GM23338 (cell line): ENCODE measurements at regions not wholly inside any gene's neighbourhood (a gene's known extent, or its start where the extent isn't known, plus 50 kb on each side); places are given as distances from the start of the nearest gene placed in this dataset.

Source experiments
- ATAC-seq: fragments of 200-7000 bp; cut with Tn5 transposase; 3 replicates; pipeline ENCODE4 v1.9.1; 2020
- DNase-seq: peaks from one replicate; pipeline ENCODE4 v3.0.0-alpha.2; 2015; ENCODE audit warnings: low spot score
- H2AFZ ChIP-seq: fragments of 200-600 bp; sonication (generic); 2 replicates; pipeline ENCODE4 v1.8.0; 2016; ENCODE audit warnings: antibody characterized with exemption, mild to moderate bottlenecking, moderate library complexity
- H3F3A ChIP-seq: fragments of 200-600 bp; sonication (generic); replicated peaks from 2 replicates; pipeline ENCODE4 v1.8.0; 2017; ENCODE audit warnings: antibody characterized with exemption, mixed run types, low read depth
- H3K27ac ChIP-seq: fragments of 200-600 bp; sonication (generic); 2 replicates; pipeline ENCODE4 v1.6.1; 2016; ENCODE audit warnings: low read depth
- H3K27me3 ChIP-seq: fragments of 200-600 bp; sonication (generic); 2 replicates; pipeline ENCODE4 v1.8.0; 2016; ENCODE audit warnings: mild to moderate bottlenecking, mixed run types, moderate library complexity; ENCODE audit not compliant: insufficient read depth
- H3K36me3 ChIP-seq: fragments of 200-600 bp; sonication (generic); 2 replicates; pipeline ENCODE4 v1.8.0; 2016; ENCODE audit warnings: mild to moderate bottlenecking; ENCODE audit not compliant: insufficient read depth
- H3K4me1 ChIP-seq: fragments of 200-600 bp; sonication (generic); 2 replicates; pipeline ENCODE4 v1.8.0; 2016; ENCODE audit warnings: mild to moderate bottlenecking, moderate library complexity; ENCODE audit not compliant: insufficient read depth
- H3K4me2 ChIP-seq: fragments of 200-600 bp; sonication (generic); 2 replicates; pipeline ENCODE4 v1.7.1; 2017; ENCODE audit warnings: mixed run types
- H3K4me3 ChIP-seq: fragments of 200-600 bp; sonication (generic); 2 replicates; pipeline ENCODE4 v1.6.1; 2016; ENCODE audit warnings: mixed run types
- H3K79me2 ChIP-seq: fragments of 200-600 bp; sonication (generic); replicated peaks from 2 replicates; pipeline ENCODE4 v1.8.0; 2017; ENCODE audit warnings: mild to moderate bottlenecking; ENCODE audit not compliant: insufficient read depth
- H3K9me2 ChIP-seq: fragments of 200-600 bp; sonication (generic); 2 replicates; pipeline ENCODE4 v1.8.0; 2017; ENCODE audit not compliant: insufficient read depth
- H4K20me1 ChIP-seq: fragments of 200-600 bp; sonication (generic); replicated peaks from 2 replicates; pipeline ENCODE4 v1.8.0; 2017; ENCODE audit warnings: mild to moderate bottlenecking; ENCODE audit not compliant: insufficient read depth
- H3K27ac Mint-ChIP-seq: 2 replicates; pipeline ENCODE4 v1.8.0; 2020; ENCODE audit warnings: inconsistent platforms, mild to moderate bottlenecking, moderate library complexity, mixed read lengths
- H3K27me3 Mint-ChIP-seq: 3 replicates; pipeline ENCODE4 v1.8.0; 2022; ENCODE audit warnings: low read depth, mild to moderate bottlenecking, moderate library complexity, mixed read lengths, inconsistent platforms; ENCODE audit not compliant: insufficient read depth, poor library complexity
- H3K36me3 Mint-ChIP-seq: 3 replicates; pipeline ENCODE4 v1.8.0; 2021; ENCODE audit warnings: low read depth, mild to moderate bottlenecking, inconsistent platforms, moderate library complexity, mixed read lengths
- H3K4me1 Mint-ChIP-seq: 3 replicates; pipeline ENCODE4 v1.8.0; 2020; ENCODE audit warnings: mild to moderate bottlenecking, inconsistent platforms, mixed read lengths
- H3K4me3 Mint-ChIP-seq: 3 replicates; pipeline ENCODE4 v1.8.0; 2021; ENCODE audit warnings: moderate library complexity, mild to moderate bottlenecking, inconsistent platforms, mixed read lengths
- H3K9me3 Mint-ChIP-seq: 3 replicates; pipeline ENCODE4 v1.8.0; 2020; ENCODE audit warnings: moderate library complexity, mild to moderate bottlenecking, inconsistent platforms, mixed read lengths
- CREB1 ChIP-seq: fragments of 250-450 bp; sonication (Bioruptor Pico); IDR thresholded peaks from 2 replicates; pipeline ENCODE4 v1.5.0; 2020; ENCODE audit warnings: low read depth, mild to moderate bottlenecking, moderate library complexity
- EZH2 ChIP-seq: fragments of 200-600 bp; sonication (generic); IDR thresholded peaks from one replicate; pipeline ENCODE4 v1.8.0; 2017; ENCODE audit warnings: antibody characterized with exemption, mild to moderate bottlenecking, low read depth; ENCODE audit not compliant: unreplicated experiment
- EZH2phosphoT487 ChIP-seq: fragments of 200-600 bp; sonication (generic); IDR thresholded peaks from one replicate; pipeline ENCODE4 v1.8.1; 2018; ENCODE audit warnings: antibody characterized with exemption; ENCODE audit not compliant: unreplicated experiment
- JUNB ChIP-seq: IDR thresholded peaks from one replicate; pipeline ENCODE4 v1.6.1; 2016; ENCODE audit warnings: antibody characterized with exemption; ENCODE audit not compliant: unreplicated experiment
- NANOG ChIP-seq: IDR thresholded peaks from 2 replicates; pipeline ENCODE4 v1.6.1; 2016; ENCODE audit warnings: antibody characterized with exemption, borderline replicate concordance
- POLR2AphosphoS5 ChIP-seq: IDR thresholded peaks from 2 replicates; pipeline ENCODE4 v1.6.1; 2016; ENCODE audit warnings: antibody characterized with exemption, low read depth
- STAT1 ChIP-seq: IDR thresholded peaks from one replicate; pipeline ENCODE4 v1.6.1; 2016; ENCODE audit warnings: antibody characterized with exemption; ENCODE audit not compliant: unreplicated experiment
- ZNF114 ChIP-seq: fragments of 250-450 bp; sonication (Bioruptor Pico); IDR thresholded peaks from 2 replicates; pipeline ENCODE4 v1.5.0; 2020; ENCODE audit warnings: mild to moderate bottlenecking, moderate library complexity
- ZNF331 ChIP-seq: fragments of 250-450 bp; sonication (Bioruptor Pico); IDR thresholded peaks from 2 replicates; pipeline ENCODE4 v1.5.0; 2020; ENCODE audit warnings: low read depth, mild to moderate bottlenecking, moderate library complexity
- TF ChIP-seq, protein P1 (sequence below): fragments of 250-450 bp; sonication (Bioruptor Pico); IDR thresholded peaks from 2 replicates; pipeline ENCODE4 v1.5.0; 2020; ENCODE audit warnings: mild to moderate bottlenecking, moderate library complexity
- TF ChIP-seq, protein P2 (sequence below), 2 experiments: fragments of 200-600 bp in 1 of 2; sonication (generic) in 1 of 2; conservative IDR thresholded peaks; 2 replicates each; pipeline versions ENCODE4 v1.5.1 to v1.6.1; 2016 to 2017; ENCODE audit warnings: antibody characterized with exemption in 2 of 2, low read depth in 2 of 2, mild to moderate bottlenecking in 2 of 2, moderate library complexity in 1 of 2
- TF ChIP-seq, protein P3 (sequence below): IDR thresholded peaks from one replicate; pipeline ENCODE4 v1.6.1; 2018; ENCODE audit warnings: antibody characterized with exemption; ENCODE audit not compliant: unreplicated experiment
- TF ChIP-seq, protein P4 (sequence below): IDR thresholded peaks from 2 replicates; pipeline ENCODE4 v1.6.1; 2016; ENCODE audit warnings: antibody characterized with exemption

DNA sequence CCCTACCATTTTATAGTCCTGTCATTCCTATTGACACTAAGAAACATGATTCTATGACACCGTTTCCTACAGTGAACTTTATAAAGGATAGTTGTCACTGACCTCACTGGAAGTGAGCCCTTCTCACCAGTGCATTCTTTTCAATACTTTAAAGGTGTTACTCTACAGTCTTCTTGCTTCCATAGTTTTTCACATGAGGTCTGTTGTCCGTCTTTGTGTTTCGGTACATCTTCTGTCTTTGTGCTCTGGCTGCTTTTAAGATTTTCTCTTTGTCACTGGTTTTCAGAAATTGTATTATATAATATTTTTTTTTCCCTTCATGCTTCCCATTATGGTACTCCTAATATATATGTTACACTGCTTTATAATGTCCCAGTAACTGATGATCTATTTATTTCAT lies 174.2 kb downstream of the KIF20B start (continued):
- TF ChIP-seq, protein P1, sequence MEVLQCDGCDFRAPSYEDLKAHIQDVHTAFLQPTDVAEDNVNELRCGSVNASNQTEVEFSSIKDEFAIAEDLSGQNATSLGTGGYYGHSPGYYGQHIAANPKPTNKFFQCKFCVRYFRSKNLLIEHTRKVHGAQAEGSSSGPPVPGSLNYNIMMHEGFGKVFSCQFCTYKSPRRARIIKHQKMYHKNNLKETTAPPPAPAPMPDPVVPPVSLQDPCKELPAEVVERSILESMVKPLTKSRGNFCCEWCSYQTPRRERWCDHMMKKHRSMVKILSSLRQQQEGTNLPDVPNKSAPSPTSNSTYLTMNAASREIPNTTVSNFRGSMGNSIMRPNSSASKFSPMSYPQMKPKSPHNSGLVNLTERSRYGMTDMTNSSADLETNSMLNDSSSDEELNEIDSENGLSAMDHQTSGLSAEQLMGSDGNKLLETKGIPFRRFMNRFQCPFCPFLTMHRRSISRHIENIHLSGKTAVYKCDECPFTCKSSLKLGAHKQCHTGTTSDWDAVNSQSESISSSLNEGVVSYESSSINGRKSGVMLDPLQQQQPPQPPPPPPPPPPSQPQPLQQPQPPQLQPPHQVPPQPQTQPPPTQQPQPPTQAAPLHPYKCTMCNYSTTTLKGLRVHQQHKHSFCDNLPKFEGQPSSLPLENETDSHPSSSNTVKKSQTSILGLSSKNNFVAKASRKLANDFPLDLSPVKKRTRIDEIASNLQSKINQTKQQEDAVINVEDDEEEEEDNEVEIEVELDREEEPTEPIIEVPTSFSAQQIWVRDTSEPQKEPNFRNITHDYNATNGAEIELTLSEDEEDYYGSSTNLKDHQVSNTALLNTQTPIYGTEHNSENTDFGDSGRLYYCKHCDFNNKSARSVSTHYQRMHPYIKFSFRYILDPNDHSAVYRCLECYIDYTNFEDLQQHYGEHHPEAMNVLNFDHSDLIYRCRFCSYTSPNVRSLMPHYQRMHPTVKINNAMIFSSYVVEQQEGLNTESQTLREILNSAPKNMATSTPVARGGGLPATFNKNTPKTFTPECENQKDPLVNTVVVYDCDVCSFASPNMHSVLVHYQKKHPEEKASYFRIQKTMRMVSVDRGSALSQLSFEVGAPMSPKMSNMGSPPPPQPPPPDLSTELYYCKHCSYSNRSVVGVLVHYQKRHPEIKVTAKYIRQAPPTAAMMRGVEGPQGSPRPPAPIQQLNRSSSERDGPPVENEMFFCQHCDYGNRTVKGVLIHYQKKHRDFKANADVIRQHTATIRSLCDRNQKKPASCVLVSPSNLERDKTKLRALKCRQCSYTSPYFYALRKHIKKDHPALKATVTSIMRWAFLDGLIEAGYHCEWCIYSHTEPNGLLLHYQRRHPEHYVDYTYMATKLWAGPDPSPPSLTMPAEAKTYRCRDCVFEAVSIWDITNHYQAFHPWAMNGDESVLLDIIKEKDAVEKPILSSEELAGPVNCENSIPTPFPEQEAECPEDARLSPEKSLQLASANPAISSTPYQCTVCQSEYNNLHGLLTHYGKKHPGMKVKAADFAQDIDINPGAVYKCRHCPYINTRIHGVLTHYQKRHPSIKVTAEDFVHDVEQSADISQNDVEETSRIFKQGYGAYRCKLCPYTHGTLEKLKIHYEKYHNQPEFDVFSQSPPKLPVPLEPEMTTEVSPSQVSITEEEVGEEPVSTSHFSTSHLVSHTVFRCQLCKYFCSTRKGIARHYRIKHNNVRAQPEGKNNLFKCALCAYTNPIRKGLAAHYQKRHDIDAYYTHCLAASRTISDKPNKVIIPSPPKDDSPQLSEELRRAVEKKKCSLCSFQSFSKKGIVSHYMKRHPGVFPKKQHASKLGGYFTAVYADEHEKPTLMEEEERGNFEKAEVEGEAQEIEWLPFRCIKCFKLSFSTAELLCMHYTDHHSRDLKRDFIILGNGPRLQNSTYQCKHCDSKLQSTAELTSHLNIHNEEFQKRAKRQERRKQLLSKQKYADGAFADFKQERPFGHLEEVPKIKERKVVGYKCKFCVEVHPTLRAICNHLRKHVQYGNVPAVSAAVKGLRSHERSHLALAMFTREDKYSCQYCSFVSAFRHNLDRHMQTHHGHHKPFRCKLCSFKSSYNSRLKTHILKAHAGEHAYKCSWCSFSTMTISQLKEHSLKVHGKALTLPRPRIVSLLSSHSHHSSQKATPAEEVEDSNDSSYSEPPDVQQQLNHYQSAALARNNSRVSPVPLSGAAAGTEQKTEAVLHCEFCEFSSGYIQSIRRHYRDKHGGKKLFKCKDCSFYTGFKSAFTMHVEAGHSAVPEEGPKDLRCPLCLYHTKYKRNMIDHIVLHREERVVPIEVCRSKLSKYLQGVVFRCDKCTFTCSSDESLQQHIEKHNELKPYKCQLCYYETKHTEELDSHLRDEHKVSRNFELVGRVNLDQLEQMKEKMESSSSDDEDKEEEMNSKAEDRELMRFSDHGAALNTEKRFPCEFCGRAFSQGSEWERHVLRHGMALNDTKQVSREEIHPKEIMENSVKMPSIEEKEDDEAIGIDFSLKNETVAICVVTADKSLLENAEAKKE (CRISPR knock-in tag) = no peak

DNA sequence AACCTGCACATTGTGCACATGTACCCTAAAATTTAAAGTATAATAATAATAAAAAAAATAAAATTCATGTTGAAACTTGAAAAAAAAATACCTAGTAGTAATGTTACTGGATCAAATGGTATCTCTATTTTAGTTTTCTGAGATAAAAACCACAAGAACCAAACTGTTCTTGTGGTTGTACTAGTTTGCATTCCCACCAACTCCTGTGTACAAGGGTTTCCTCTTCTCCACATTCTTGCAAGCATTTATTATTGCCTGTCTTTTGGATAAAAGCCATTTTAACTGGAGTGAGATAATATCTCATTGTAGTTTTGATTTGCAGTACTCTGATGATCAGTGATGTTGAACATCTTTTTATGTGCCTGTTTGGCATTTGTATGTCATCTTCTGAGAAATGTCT lies 177.7 kb downstream of the KIF20B start:
- no peak overlapping the region for H3K4me2 ChIP-seq
- no peaks in the 10 kb centered on the region for H3K36me3 ChIP-seq
- H3K4me1 ChIP-seq = no peaks in the 10 kb centered on the region
- DNase-seq (no peak), ATAC-seq (no peak)
- H3F3A ChIP-seq = no peaks in the 10 kb centered on the region
- H3K27ac ChIP-seq = no peak overlapping the region
- H4K20me1 ChIP-seq = no peaks in the 10 kb centered on the region
- no peaks in the 10 kb centered on the region for H3K79me2 ChIP-seq
- H3K4me3 Mint-ChIP-seq = no peak overlapping the region
- no peaks in the 10 kb centered on the region for H3K27me3 Mint-ChIP-seq
- H2AFZ ChIP-seq = no peak overlapping the region
- H3K9me3 Mint-ChIP-seq = peaks cover 11% of the 10 kb centered on the region
- H3K4me1 Mint-ChIP-seq = no peaks in the 10 kb centered on the region
- no peak overlapping the region for H3K4me3 ChIP-seq
- no peaks in the 10 kb centered on the region for H3K27me3 ChIP-seq
- H3K27ac Mint-ChIP-seq = no peak overlapping the region
- H3K9me2 ChIP-seq = no peaks in the 10 kb centered on the region
- no peaks in the 10 kb centered on the region for H3K36me3 Mint-ChIP-seq
- TF ChIP-seq, protein P2, sequence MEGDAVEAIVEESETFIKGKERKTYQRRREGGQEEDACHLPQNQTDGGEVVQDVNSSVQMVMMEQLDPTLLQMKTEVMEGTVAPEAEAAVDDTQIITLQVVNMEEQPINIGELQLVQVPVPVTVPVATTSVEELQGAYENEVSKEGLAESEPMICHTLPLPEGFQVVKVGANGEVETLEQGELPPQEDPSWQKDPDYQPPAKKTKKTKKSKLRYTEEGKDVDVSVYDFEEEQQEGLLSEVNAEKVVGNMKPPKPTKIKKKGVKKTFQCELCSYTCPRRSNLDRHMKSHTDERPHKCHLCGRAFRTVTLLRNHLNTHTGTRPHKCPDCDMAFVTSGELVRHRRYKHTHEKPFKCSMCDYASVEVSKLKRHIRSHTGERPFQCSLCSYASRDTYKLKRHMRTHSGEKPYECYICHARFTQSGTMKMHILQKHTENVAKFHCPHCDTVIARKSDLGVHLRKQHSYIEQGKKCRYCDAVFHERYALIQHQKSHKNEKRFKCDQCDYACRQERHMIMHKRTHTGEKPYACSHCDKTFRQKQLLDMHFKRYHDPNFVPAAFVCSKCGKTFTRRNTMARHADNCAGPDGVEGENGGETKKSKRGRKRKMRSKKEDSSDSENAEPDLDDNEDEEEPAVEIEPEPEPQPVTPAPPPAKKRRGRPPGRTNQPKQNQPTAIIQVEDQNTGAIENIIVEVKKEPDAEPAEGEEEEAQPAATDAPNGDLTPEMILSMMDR (conservative IDR thresholded peaks at IDR 0.05; ENCODE audit: low read depth in 2 of 2) = no peak
- no peak for TF ChIP-seq CREB1 (CRISPR knock-in tag)
- TF ChIP-seq JUNB = no peak
- TF ChIP-seq, protein P3, sequence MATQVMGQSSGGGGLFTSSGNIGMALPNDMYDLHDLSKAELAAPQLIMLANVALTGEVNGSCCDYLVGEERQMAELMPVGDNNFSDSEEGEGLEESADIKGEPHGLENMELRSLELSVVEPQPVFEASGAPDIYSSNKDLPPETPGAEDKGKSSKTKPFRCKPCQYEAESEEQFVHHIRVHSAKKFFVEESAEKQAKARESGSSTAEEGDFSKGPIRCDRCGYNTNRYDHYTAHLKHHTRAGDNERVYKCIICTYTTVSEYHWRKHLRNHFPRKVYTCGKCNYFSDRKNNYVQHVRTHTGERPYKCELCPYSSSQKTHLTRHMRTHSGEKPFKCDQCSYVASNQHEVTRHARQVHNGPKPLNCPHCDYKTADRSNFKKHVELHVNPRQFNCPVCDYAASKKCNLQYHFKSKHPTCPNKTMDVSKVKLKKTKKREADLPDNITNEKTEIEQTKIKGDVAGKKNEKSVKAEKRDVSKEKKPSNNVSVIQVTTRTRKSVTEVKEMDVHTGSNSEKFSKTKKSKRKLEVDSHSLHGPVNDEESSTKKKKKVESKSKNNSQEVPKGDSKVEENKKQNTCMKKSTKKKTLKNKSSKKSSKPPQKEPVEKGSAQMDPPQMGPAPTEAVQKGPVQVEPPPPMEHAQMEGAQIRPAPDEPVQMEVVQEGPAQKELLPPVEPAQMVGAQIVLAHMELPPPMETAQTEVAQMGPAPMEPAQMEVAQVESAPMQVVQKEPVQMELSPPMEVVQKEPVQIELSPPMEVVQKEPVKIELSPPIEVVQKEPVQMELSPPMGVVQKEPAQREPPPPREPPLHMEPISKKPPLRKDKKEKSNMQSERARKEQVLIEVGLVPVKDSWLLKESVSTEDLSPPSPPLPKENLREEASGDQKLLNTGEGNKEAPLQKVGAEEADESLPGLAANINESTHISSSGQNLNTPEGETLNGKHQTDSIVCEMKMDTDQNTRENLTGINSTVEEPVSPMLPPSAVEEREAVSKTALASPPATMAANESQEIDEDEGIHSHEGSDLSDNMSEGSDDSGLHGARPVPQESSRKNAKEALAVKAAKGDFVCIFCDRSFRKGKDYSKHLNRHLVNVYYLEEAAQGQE = no peak
- TF ChIP-seq EZH2phosphoT487 = no peak
- no peak for TF ChIP-seq NANOG
- TF ChIP-seq ZNF331 = no peak
- no peak for TF ChIP-seq ZNF114
- no peak for TF ChIP-seq STAT1
- no peak for TF ChIP-seq EZH2
- TF ChIP-seq POLR2AphosphoS5 = no peak
- TF ChIP-seq, protein P4, sequence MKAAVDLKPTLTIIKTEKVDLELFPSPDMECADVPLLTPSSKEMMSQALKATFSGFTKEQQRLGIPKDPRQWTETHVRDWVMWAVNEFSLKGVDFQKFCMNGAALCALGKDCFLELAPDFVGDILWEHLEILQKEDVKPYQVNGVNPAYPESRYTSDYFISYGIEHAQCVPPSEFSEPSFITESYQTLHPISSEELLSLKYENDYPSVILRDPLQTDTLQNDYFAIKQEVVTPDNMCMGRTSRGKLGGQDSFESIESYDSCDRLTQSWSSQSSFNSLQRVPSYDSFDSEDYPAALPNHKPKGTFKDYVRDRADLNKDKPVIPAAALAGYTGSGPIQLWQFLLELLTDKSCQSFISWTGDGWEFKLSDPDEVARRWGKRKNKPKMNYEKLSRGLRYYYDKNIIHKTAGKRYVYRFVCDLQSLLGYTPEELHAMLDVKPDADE = no peak
